ENCODE measurements at regions not wholly inside any gene's neighbourhood (a gene's known extent, or its start where the extent isn't known, plus 50 kb on each side); places are given as distances from the start of the nearest gene placed in this dataset.

DNA sequence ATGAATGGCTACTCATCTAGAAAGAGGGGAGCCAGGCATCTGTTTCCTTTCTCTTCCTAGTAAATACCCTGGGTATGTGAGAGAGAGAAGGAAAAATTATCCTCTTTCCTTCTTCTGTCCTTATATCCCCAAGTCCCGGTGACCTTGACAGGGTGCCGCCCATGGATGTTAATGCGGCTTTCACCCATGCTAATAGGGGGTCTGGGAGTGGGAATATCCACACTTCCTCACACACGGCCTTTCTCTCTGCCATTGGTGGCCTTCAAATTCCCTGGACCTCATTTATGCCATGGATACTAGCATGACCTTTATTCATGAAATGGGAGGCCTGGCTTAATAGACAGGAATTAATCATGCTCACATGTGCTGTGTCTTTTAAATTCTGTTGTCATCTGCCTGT lies 159.0 kb upstream of the NOX3 start:
- H3K9ac ChIP-seq (ENCODE audit: control insufficient read depth, extremely low read depth, insufficient read depth, low read length): no peak overlapping the region
- H3K9me3 ChIP-seq (ENCODE audit: control insufficient read depth, low read depth, low read length): no peaks in the 10 kb centered on the region
- H3K4me3 ChIP-seq (ENCODE audit: control insufficient read depth in 2 of 3, extremely low read depth in 1 of 3, insufficient read depth in 2 of 3, low read depth in 1 of 3, low read length in 3 of 3): no peak overlapping the region
- dilution Hi-C loops (cut with MboI; ENCODE audit: extremely low pct_ligation_motif_present, low sequenced_read_pairs): no loop called here
- DNase-seq (ENCODE audit: low read depth, low spot score) (no peak), FAIRE-seq (no peak)
- H3K27ac ChIP-seq (ENCODE audit: control insufficient read depth, insufficient read depth, low read length): no peak overlapping the region
- no peaks in the 10 kb centered on the region for H4K20me1 ChIP-seq (ENCODE audit: control insufficient read depth, extremely low read depth, insufficient read depth, low read length)
- TF ChIP-seq, protein P1, sequence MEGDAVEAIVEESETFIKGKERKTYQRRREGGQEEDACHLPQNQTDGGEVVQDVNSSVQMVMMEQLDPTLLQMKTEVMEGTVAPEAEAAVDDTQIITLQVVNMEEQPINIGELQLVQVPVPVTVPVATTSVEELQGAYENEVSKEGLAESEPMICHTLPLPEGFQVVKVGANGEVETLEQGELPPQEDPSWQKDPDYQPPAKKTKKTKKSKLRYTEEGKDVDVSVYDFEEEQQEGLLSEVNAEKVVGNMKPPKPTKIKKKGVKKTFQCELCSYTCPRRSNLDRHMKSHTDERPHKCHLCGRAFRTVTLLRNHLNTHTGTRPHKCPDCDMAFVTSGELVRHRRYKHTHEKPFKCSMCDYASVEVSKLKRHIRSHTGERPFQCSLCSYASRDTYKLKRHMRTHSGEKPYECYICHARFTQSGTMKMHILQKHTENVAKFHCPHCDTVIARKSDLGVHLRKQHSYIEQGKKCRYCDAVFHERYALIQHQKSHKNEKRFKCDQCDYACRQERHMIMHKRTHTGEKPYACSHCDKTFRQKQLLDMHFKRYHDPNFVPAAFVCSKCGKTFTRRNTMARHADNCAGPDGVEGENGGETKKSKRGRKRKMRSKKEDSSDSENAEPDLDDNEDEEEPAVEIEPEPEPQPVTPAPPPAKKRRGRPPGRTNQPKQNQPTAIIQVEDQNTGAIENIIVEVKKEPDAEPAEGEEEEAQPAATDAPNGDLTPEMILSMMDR (optimal IDR thresholded peaks at IDR 0.05 in 1 of 3, IDR thresholded peaks at IDR 0.05 in 1 of 3, conservative IDR thresholded peaks at IDR 0.05 in 1 of 3; ENCODE audit: extremely low read depth in 1 of 3, insufficient read depth in 2 of 3, low read length in 3 of 3): no peak
- TF ChIP-seq EZH2 (IDR thresholded peaks at IDR 0.05; ENCODE audit: low read length): no peak
- no peaks in the 10 kb centered on the region for H3K9me1 ChIP-seq (ENCODE audit: control insufficient read depth, extremely low read depth, insufficient read depth, low read length)
- H3K4me1 ChIP-seq (ENCODE audit: control insufficient read depth, extremely low read depth, insufficient read depth, low read length): no peaks in the 10 kb centered on the region
- no peaks in the 10 kb centered on the region for H3K36me3 ChIP-seq (ENCODE audit: control insufficient read depth in 2 of 2, extremely low read depth in 1 of 2, insufficient read depth in 2 of 2, low read length in 2 of 2)
- H3K79me2 ChIP-seq (ENCODE audit: control insufficient read depth, insufficient read depth, low read length): no peaks in the 10 kb centered on the region
- no peak overlapping the region for H2AFZ ChIP-seq (ENCODE audit: control insufficient read depth, low read length)
- no peak overlapping the region for H3K4me2 ChIP-seq (ENCODE audit: control insufficient read depth, extremely low read depth, insufficient read depth, low read depth, low read length)
- H3K27me3 ChIP-seq (ENCODE audit: control insufficient read depth, extremely low read depth, insufficient read depth, low read length): no peaks in the 10 kb centered on the region

DNA sequence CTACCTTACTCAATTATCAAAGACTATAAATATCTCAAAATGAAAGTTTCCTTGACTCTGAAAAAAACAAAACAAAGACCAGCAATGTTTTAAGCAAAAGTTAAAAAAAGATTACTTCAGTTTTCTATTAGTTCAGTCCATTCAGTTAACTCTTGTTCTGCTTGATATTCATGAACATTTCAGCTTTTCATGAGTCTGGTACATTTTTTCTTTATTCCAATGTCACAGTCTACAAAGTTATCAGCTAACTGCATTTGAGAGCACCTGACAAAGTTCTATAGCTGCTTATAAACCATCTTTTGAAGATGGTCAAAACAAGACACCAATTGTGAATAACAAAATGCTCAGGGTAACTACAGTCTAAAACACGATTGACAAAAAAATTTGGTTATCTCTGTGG lies 156.1 kb upstream of the NOX3 start:
- Histone ChIP-seq H3K4me1 (ENCODE audit: control insufficient read depth, extremely low read depth, insufficient read depth, low read length) (no peaks in the 10 kb centered on the region), H3K9ac (ENCODE audit: control insufficient read depth, extremely low read depth, insufficient read depth, low read length) (no peak overlapping the region), H3K9me1 (ENCODE audit: control insufficient read depth, extremely low read depth, insufficient read depth, low read length) (no peaks in the 10 kb centered on the region), H4K20me1 (ENCODE audit: control insufficient read depth, extremely low read depth, insufficient read depth, low read length) (no peaks in the 10 kb centered on the region), H3K4me2 (ENCODE audit: control insufficient read depth, extremely low read depth, insufficient read depth, low read depth, low read length) (no peak overlapping the region), H2AFZ (ENCODE audit: control insufficient read depth, low read length) (no peak overlapping the region), H3K27ac (ENCODE audit: control insufficient read depth, insufficient read depth, low read length) (no peak overlapping the region), H3K4me3 (ENCODE audit: control insufficient read depth in 2 of 3, extremely low read depth in 1 of 3, insufficient read depth in 2 of 3, low read depth in 1 of 3, low read length in 3 of 3) (no peak overlapping the region), H3K9me3 (ENCODE audit: control insufficient read depth, low read depth, low read length) (no peaks in the 10 kb centered on the region), H3K79me2 (ENCODE audit: control insufficient read depth, insufficient read depth, low read length) (no peaks in the 10 kb centered on the region), H3K27me3 (ENCODE audit: control insufficient read depth, extremely low read depth, insufficient read depth, low read length) (no peaks in the 10 kb centered on the region), H3K36me3 (ENCODE audit: control insufficient read depth in 2 of 2, extremely low read depth in 1 of 2, insufficient read depth in 2 of 2, low read length in 2 of 2) (no peaks in the 10 kb centered on the region)
- dilution Hi-C loops (cut with MboI; ENCODE audit: extremely low pct_ligation_motif_present, low sequenced_read_pairs): no loop called here
- DNase-seq (ENCODE audit: low read depth, low spot score): no peak
- no peak for TF ChIP-seq EZH2 (IDR thresholded peaks at IDR 0.05; ENCODE audit: low read length)
- TF ChIP-seq, protein P1 (optimal IDR thresholded peaks at IDR 0.05 in 1 of 3, IDR thresholded peaks at IDR 0.05 in 1 of 3, conservative IDR thresholded peaks at IDR 0.05 in 1 of 3; ENCODE audit: extremely low read depth in 1 of 3, insufficient read depth in 2 of 3, low read length in 3 of 3): no peak
- FAIRE-seq: no peak

All from keratinocyte (primary cell).